ENCODE measurements at regions not wholly inside any gene's neighbourhood (a gene's known extent, or its start where the extent isn't known, plus 50 kb on each side); places are given as distances from the start of the nearest gene placed in this dataset.
"Not testable (repeated sequence)": the region's sequence is repeated elsewhere in the genome, so short reads cannot be mapped to it uniquely, and the experiment has no call there.

- DNase-seq: peak; percentile 25
These were observed 264.3 kb upstream of the RIMS1 start for GRCh38 chr6:71621918-71622519.

- no peak for DNase-seq
These were observed 244.2 kb upstream of the RIMS1 start for GRCh38 chr6:71642120-71642519.

GRCh38 chr6:71642793-71643192 is 243.6 kb upstream of the RIMS1 start:
- no peak for DNase-seq

GRCh38 chr6:71645299-71645698 is 241.1 kb upstream of the RIMS1 start:
- DNase-seq: no peak

GRCh38 chr6:71649915-71650314 is 236.4 kb upstream of the RIMS1 start:
- DNase-seq: no peak

- DNase-seq: no peak
These were observed 234.7 kb upstream of the RIMS1 start for GRCh38 chr6:71651636-71652035.

GRCh38 chr6:71656121-71656520 is 230.2 kb upstream of the RIMS1 start:
- DNase-seq: no peak

GRCh38 chr6:71665931-71666330 is 220.4 kb upstream of the RIMS1 start:
- DNase-seq: no peak

GRCh38 chr6:71672876-71673275 is 213.5 kb upstream of the RIMS1 start:
- no peak for DNase-seq

- no peak for DNase-seq
These were observed 211.0 kb upstream of the RIMS1 start for GRCh38 chr6:71675386-71675785.

GRCh38 chr6:71676298-71676697 is 210.1 kb upstream of the RIMS1 start:
- no peak for DNase-seq

- no peak for DNase-seq
These were observed 208.3 kb upstream of the RIMS1 start for GRCh38 chr6:71678091-71678490.

GRCh38 chr6:71681234-71681867 is 205.0 kb upstream of the RIMS1 start:
- no peak for DNase-seq

- DNase-seq: not testable (repeated sequence)
These were observed 200.2 kb upstream of the RIMS1 start for GRCh38 chr6:71686021-71686677.

- DNase-seq: no peak
These were observed 187.6 kb upstream of the RIMS1 start for GRCh38 chr6:71698702-71699101.

GRCh38 chr6:71706523-71706922 is 179.8 kb upstream of the RIMS1 start:
- no peak for DNase-seq

GRCh38 chr6:71707059-71707458 is 179.3 kb upstream of the RIMS1 start:
- DNase-seq: no peak

GRCh38 chr6:71720705-71721104 is 165.6 kb upstream of the RIMS1 start:
- DNase-seq: no peak

- peak; percentile 69 for DNase-seq
These were observed 164.7 kb upstream of the RIMS1 start for GRCh38 chr6:71721642-71722041.

GRCh38 chr6:71722736-71723135 is 163.6 kb upstream of the RIMS1 start:
- DNase-seq: no peak

- DNase-seq: no peak
These were observed 161.8 kb upstream of the RIMS1 start for GRCh38 chr6:71724456-71725125.

- no peak for DNase-seq
These were observed 161.3 kb upstream of the RIMS1 start for GRCh38 chr6:71725126-71725470.

GRCh38 chr6:71726121-71726520 is 160.2 kb upstream of the RIMS1 start:
- no peak for DNase-seq
